H9 (cell line): ENCODE measurements at regions not wholly inside any gene's neighbourhood (a gene's known extent, or its start where the extent isn't known, plus 50 kb on each side); places are given as distances from the start of the nearest gene placed in this dataset.

Experiments used
- DNase-seq: peaks from one replicate; pipeline ENCODE4 v3.0.0-alpha.2; 2017
- H2AFZ ChIP-seq: one replicate; pipeline ENCODE4 v1.6.1; 2013; ENCODE audit warnings: mild to moderate bottlenecking, low read length, control low read depth, moderate library complexity
- H2AK5ac ChIP-seq: 2 replicates; pipeline ENCODE4 v1.6.1; 2013; ENCODE audit warnings: low read length, control low read depth, mixed read lengths; ENCODE audit not compliant: insufficient read length
- H2BK120ac ChIP-seq: one replicate; pipeline ENCODE4 v1.6.1; 2013; ENCODE audit warnings: low read depth, mild to moderate bottlenecking, low read length, control low read depth, inconsistent platforms; ENCODE audit not compliant: poor library complexity, severe bottlenecking
- H2BK12ac ChIP-seq: 2 replicates; pipeline ENCODE4 v1.6.1; 2013; ENCODE audit warnings: low read length, control low read depth, mixed read lengths, low read depth; ENCODE audit not compliant: insufficient read length
- H2BK15ac ChIP-seq: 2 replicates; pipeline ENCODE4 v1.6.1; 2013; ENCODE audit warnings: low read depth, low read length, control low read depth
- H2BK20ac ChIP-seq: one replicate; pipeline ENCODE4 v1.6.1; 2013; ENCODE audit warnings: low read depth, mild to moderate bottlenecking, low read length, control low read depth, inconsistent platforms; ENCODE audit not compliant: poor library complexity, severe bottlenecking
- H2BK5ac ChIP-seq: 2 replicates; pipeline ENCODE4 v1.6.1; 2013; ENCODE audit warnings: low read length, control low read depth, mixed read lengths; ENCODE audit not compliant: insufficient read length
- H3K14ac ChIP-seq: 2 replicates; pipeline ENCODE4 v1.6.1; 2013; ENCODE audit warnings: low read length, control low read depth; ENCODE audit not compliant: insufficient read depth
- H3K18ac ChIP-seq: 2 replicates; pipeline ENCODE4 v1.6.1; 2013; ENCODE audit warnings: low read depth, mild to moderate bottlenecking, mixed read lengths, low read length, control low read depth; ENCODE audit not compliant: insufficient read length
- H3K23ac ChIP-seq: 2 replicates; pipeline ENCODE4 v1.6.1; 2013; ENCODE audit warnings: low read length, control low read depth, mixed read lengths, low read depth; ENCODE audit not compliant: insufficient read length
- H3K23me2 ChIP-seq: 2 replicates; pipeline ENCODE4 v1.6.1; 2013; ENCODE audit warnings: low read depth, mild to moderate bottlenecking, mixed read lengths, low read length, control low read depth; ENCODE audit not compliant: insufficient read length, poor library complexity, severe bottlenecking
- H3K27ac ChIP-seq: 2 replicates; pipeline ENCODE4 v1.5.1; 2013; ENCODE audit warnings: low read length, control low read depth, mixed read lengths, low read depth; ENCODE audit not compliant: insufficient read length
- H3K27me3 ChIP-seq: 2 replicates; pipeline ENCODE4 v1.6.1; 2013; ENCODE audit warnings: low read length, control low read depth, inconsistent platforms; ENCODE audit not compliant: insufficient read depth
- H3K4ac ChIP-seq: 2 replicates; pipeline ENCODE4 v1.6.1; 2013; ENCODE audit warnings: low read depth, mild to moderate bottlenecking, control low read depth, inconsistent platforms, low read length, moderate library complexity
- H3K4me1 ChIP-seq: 2 replicates; pipeline ENCODE4 v1.6.1; 2013; ENCODE audit warnings: low read length, control low read depth, inconsistent platforms; ENCODE audit not compliant: insufficient read depth
- H3K4me2 ChIP-seq: 2 replicates; pipeline ENCODE4 v1.6.1; 2013; ENCODE audit warnings: low read length, control low read depth, mixed read lengths; ENCODE audit not compliant: insufficient read length, insufficient read depth
- H3K56ac ChIP-seq: 2 replicates; pipeline ENCODE4 v1.6.1; 2013; ENCODE audit warnings: low read depth, mild to moderate bottlenecking, mixed read lengths, low read length, control low read depth; ENCODE audit not compliant: insufficient read length
- H3K79me1 ChIP-seq: 2 replicates; pipeline ENCODE4 v1.6.1; 2013; ENCODE audit warnings: low read depth, mild to moderate bottlenecking, moderate library complexity, low read length, control low read depth, inconsistent platforms; ENCODE audit not compliant: insufficient read depth, poor library complexity, severe bottlenecking
- H3K79me2 ChIP-seq: 2 replicates; pipeline ENCODE4 v1.6.1; 2013; ENCODE audit warnings: low read length, control low read depth, inconsistent platforms; ENCODE audit not compliant: insufficient read depth
- H3K9ac ChIP-seq: 2 replicates; pipeline ENCODE4 v1.6.1; 2013; ENCODE audit warnings: low read length, control low read depth, mixed read lengths; ENCODE audit not compliant: insufficient read length; ENCODE audit errors: extremely low read depth
- H3K9me3 ChIP-seq: one replicate; pipeline ENCODE4 v1.6.1; 2013; ENCODE audit warnings: low read depth, low read length, inconsistent platforms; ENCODE audit not compliant: control insufficient read depth
- H3T11ph ChIP-seq: one replicate; pipeline ENCODE4 v1.6.1; 2013; ENCODE audit warnings: mild to moderate bottlenecking, low read length, control low read depth, inconsistent platforms
- H4K20me1 ChIP-seq: one replicate; pipeline ENCODE4 v1.6.1; 2013; ENCODE audit not compliant: control insufficient read depth, insufficient read length, insufficient read depth
- H4K5ac ChIP-seq: 2 replicates; pipeline ENCODE4 v1.6.1; 2013; ENCODE audit warnings: low read depth, mild to moderate bottlenecking, mixed read lengths, low read length, control low read depth; ENCODE audit not compliant: insufficient read length
- H4K8ac ChIP-seq: replicated peaks from 2 replicates; pipeline ENCODE4 v1.6.1; 2013; ENCODE audit warnings: low read length, control low read depth, mixed read lengths, low read depth; ENCODE audit not compliant: insufficient read length
- H4K91ac ChIP-seq: 2 replicates; pipeline ENCODE4 v1.6.1; 2013; ENCODE audit warnings: low read depth, mild to moderate bottlenecking, moderate library complexity, mixed read lengths, low read length, control low read depth; ENCODE audit not compliant: insufficient read length
- H3K27ac Mint-ChIP-seq, 3 experiments: 2 replicates in 2 of 3; 3 replicates in 1 of 3; pipeline ENCODE4 v1.8.0; 2020 to 2021; ENCODE audit warnings: mixed read lengths in 3 of 3, mild to moderate bottlenecking in 1 of 3, moderate library complexity in 1 of 3
- H3K27me3 Mint-ChIP-seq: 2 replicates; pipeline ENCODE4 v1.8.0; 2021; ENCODE audit warnings: low read depth, mild to moderate bottlenecking, moderate library complexity, mixed read lengths
- H3K36me3 Mint-ChIP-seq, 3 experiments: 2 replicates in 2 of 3; 3 replicates in 1 of 3; pipeline ENCODE4 v1.8.0; 2020 to 2021; ENCODE audit warnings: low read depth in 3 of 3, mixed read lengths in 3 of 3; ENCODE audit not compliant: insufficient read depth in 1 of 3
- H3K4me1 Mint-ChIP-seq, 2 experiments: 2 replicates each; pipeline ENCODE4 v1.8.0; 2020; ENCODE audit warnings: mixed read lengths in 2 of 2
- H3K4me3 Mint-ChIP-seq, 2 experiments: 2 replicates in 1 of 2; 3 replicates in 1 of 2; pipeline ENCODE4 v1.8.0; 2020 to 2021; ENCODE audit warnings: mild to moderate bottlenecking in 2 of 2, mixed read lengths in 2 of 2, moderate library complexity in 1 of 2
- H3K9me3 Mint-ChIP-seq, 2 experiments: 2 replicates in 1 of 2; 3 replicates in 1 of 2; pipeline ENCODE4 v1.8.0; 2020; ENCODE audit warnings: mild to moderate bottlenecking in 2 of 2, mixed read lengths in 2 of 2, moderate library complexity in 1 of 2
- CTCF ChIP-seq: fragments of 200-600 bp; sonication (generic); conservative IDR thresholded peaks from 3 replicates; pipeline ENCODE4 v1.8.0; 2021; ENCODE audit warnings: antibody characterized with exemption, mild to moderate bottlenecking
- WGBS: extraction: QIAGEN DNeasy Blood & Tissue Kit; methylation state at CpG from one replicate; pipeline ENCODE4 v1.1.7; 2013; ENCODE audit warnings: missing lambda C conversion rate, low lambda C conversion rate, mixed read lengths; ENCODE audit not compliant: insufficient read length; ENCODE audit errors: extremely low coverage; 5-methylcytosine and 5-hydroxymethylcytosine counted together

- H3K4me3 Mint-ChIP-seq: no peak overlapping the region
- peaks cover 5 to 11% of the 10 kb centered on the region in 2 experiments for H3K4me1 Mint-ChIP-seq
- no peak overlapping the region for H2AFZ ChIP-seq
- no peak overlapping the region for H3K18ac ChIP-seq
- no peaks in the 10 kb centered on the region for H3K23me2 ChIP-seq
- H3K9me3 Mint-ChIP-seq: no peaks in the 10 kb centered on the region
- no peak overlapping the region for H3K27ac ChIP-seq
- H2AK5ac ChIP-seq: no peak overlapping the region
- no peak overlapping the region for H4K5ac ChIP-seq
- DNase-seq: no peak
- H3T11ph ChIP-seq: no peak overlapping the region
- H3K56ac ChIP-seq: no peak overlapping the region
- no peaks in the 10 kb centered on the region for H3K9me3 ChIP-seq
- no peaks in the 10 kb centered on the region for H3K27me3 ChIP-seq
- no peak overlapping the region for H3K9ac ChIP-seq
- no peaks in the 10 kb centered on the region for H3K79me2 ChIP-seq
- no peak overlapping the region for H2BK15ac ChIP-seq
- H3K27ac Mint-ChIP-seq: no peak overlapping the region
- H3K4me1 ChIP-seq: no peaks in the 10 kb centered on the region
- no peaks in the 10 kb centered on the region for H3K79me1 ChIP-seq
- no peak overlapping the region for H4K91ac ChIP-seq
- H3K36me3 Mint-ChIP-seq: no peaks in the 10 kb centered on the region
- WGBS: no CpG with 5 or more reads among the region's 3 CpGs
- no peak overlapping the region for H3K23ac ChIP-seq
- no peak for TF ChIP-seq CTCF
- H4K20me1 ChIP-seq: no peaks in the 10 kb centered on the region
- no peak overlapping the region for H2BK20ac ChIP-seq
- H3K4ac ChIP-seq: no peak overlapping the region
- no peak overlapping the region for H2BK5ac ChIP-seq
- no peak overlapping the region for H2BK120ac ChIP-seq
- no peak overlapping the region for H2BK12ac ChIP-seq
- H3K14ac ChIP-seq: no peak overlapping the region
- H3K4me2 ChIP-seq: no peak overlapping the region
- no peak overlapping the region for H4K8ac ChIP-seq
- no peaks in the 10 kb centered on the region for H3K27me3 Mint-ChIP-seq
Observed at GRCh38 chr4:129208481-129208880, 112.5 kb downstream of the C4orf33 start.
